NK-92 treated with Interleukin-12 subunit alpha and Interleukin-12 subunit beta, amount 100 ng/mL, for 24 hours (cell line): ENCODE measurements at regions not wholly inside any gene's neighbourhood (a gene's known extent, or its start where the extent isn't known, plus 50 kb on each side); places are given as distances from the start of the nearest gene placed in this dataset.
"Not testable (repeated sequence)": the region's sequence is repeated elsewhere in the genome, so short reads cannot be mapped to it uniquely, and the experiment has no call there.

ENCODE experiments used
- DNase-seq: peaks from one replicate; lab custom pipeline; 2025; lab: John Stamatoyannopoulos, UW

GRCh38 chr6:14883921-14884320 lies 361.9 kb upstream of the JARID2 start:
- DNase-seq, result no peak

GRCh38 chr6:14885498-14885897 lies 360.4 kb upstream of the JARID2 start:
- DNase-seq, result no peak

- no peak for DNase-seq
Measured at GRCh38 chr6:14887181-14887580, 358.7 kb upstream of the JARID2 start.

GRCh38 chr6:14887986-14888574 lies 357.8 kb upstream of the JARID2 start:
- no peak for DNase-seq

- no peak for DNase-seq
Measured at GRCh38 chr6:14888575-14889000, 357.3 kb upstream of the JARID2 start.

GRCh38 chr6:14889188-14889587 lies 356.7 kb upstream of the JARID2 start:
- DNase-seq, result no peak

- DNase-seq, result no peak
Measured at GRCh38 chr6:14889611-14890593, 356.0 kb upstream of the JARID2 start.

- not testable (repeated sequence) for DNase-seq
Measured at GRCh38 chr6:14891820-14892375, 354.0 kb upstream of the JARID2 start.

GRCh38 chr6:14894105-14894504 lies 351.8 kb upstream of the JARID2 start:
- DNase-seq, result no peak

GRCh38 chr6:14896475-14896874 lies 349.4 kb upstream of the JARID2 start:
- DNase-seq, result no peak

GRCh38 chr6:14897831-14898230 lies 348.0 kb upstream of the JARID2 start:
- no peak for DNase-seq

- DNase-seq, result not testable (repeated sequence)
Measured at GRCh38 chr6:14899441-14899840, 346.4 kb upstream of the JARID2 start.

- no peak for DNase-seq
Measured at GRCh38 chr6:14900919-14901318, 344.9 kb upstream of the JARID2 start.

GRCh38 chr6:14903176-14904038 lies 342.5 kb upstream of the JARID2 start:
- DNase-seq, result no peak

- no peak for DNase-seq
Measured at GRCh38 chr6:14905201-14905600, 340.7 kb upstream of the JARID2 start.

- DNase-seq, result no peak
Measured at GRCh38 chr6:14906621-14907020, 339.2 kb upstream of the JARID2 start.

- DNase-seq, result no peak
Measured at GRCh38 chr6:14910692-14911547, 334.9 kb upstream of the JARID2 start.

- DNase-seq, result no peak
Measured at GRCh38 chr6:14912226-14912625, 333.6 kb upstream of the JARID2 start.

- no peak for DNase-seq
Measured at GRCh38 chr6:14912706-14913105, 333.2 kb upstream of the JARID2 start.

- DNase-seq, result no peak
Measured at GRCh38 chr6:14913931-14914330, 331.9 kb upstream of the JARID2 start.
